ENCODE measurements at regions not wholly inside any gene's neighbourhood (a gene's known extent, or its start where the extent isn't known, plus 50 kb on each side); places are given as distances from the start of the nearest gene placed in this dataset.

DNA sequence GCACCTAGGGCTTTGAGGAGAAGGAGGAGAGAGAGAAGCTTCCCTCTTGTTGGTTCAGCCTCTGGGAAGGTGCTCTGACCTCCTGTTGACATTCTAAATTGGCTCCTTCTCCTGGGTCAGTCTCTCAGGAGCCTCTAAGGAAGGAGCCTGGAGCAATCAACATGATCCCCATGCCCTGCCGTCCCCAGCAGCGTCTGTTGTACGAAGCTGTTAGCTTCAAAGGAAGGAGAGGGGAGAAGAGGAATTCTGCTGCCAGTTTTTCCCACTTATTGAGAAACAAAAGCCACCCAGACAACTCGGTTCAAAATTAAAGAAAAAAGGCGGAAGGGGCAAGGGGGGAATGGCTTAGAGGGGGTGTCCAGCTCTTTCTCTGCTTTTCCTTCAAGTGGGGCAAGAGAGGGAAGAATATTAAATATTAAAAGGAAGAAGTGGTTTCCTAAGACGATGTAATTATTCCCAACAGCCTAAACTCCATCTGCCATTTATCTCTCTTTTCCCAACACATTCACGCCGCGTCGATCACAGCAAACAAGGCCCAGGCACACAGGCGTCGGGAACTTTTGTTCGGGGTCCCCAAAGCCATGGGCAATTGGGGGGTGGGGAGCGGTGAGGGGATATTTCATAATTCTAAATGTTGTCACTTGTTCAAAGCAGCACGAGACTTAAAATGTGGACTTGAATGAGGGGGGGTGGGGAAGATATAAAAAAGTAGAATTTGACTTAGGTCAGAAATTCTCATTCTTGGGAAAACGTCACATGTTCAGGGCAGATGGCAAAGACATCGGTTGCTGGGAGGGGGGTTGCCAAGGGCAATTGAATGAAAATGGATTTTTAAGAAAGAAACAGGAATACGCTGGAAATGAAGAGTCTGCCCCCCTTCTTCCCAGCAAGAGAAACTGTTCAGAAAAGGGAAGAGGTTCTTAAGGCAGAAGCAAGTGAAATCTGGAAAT, 116.8 kb upstream of the CACNA1A start:
- Mint-ChIP-seq H3K4me1 (peaks cover 44% of the 10 kb centered on the region), H3K4me3 (peak overlapping the region; percentile 12; the same call in 1 of the 3 replicates), H3K27me3 (ENCODE audit: insufficient read depth, low read depth, poor library complexity) (peaks cover 12% of the 10 kb centered on the region), H3K36me3 (ENCODE audit: low read depth) (no peaks in the 10 kb centered on the region), H3K27ac (no peak overlapping the region), H3K9me3 (no peaks in the 10 kb centered on the region; the same call in 2 of the 3 replicates)
- ATAC-seq: peak; percentile 61
- Histone ChIP-seq H3K4me1 (ENCODE audit: insufficient read depth) (peaks cover 49% of the 10 kb centered on the region), H4K20me1 (replicated peaks; ENCODE audit: insufficient read depth) (no peaks in the 10 kb centered on the region), H3K4me2 (peak overlapping the region; percentile 49), H3F3A (replicated peaks; ENCODE audit: low read depth) (no peaks in the 10 kb centered on the region), H3K36me3 (ENCODE audit: insufficient read depth) (no peaks in the 10 kb centered on the region), H3K27ac (ENCODE audit: low read depth) (no peak overlapping the region), H3K4me3 (no peak overlapping the region), H3K27me3 (ENCODE audit: insufficient read depth) (no peaks in the 10 kb centered on the region), H3K9me2 (ENCODE audit: insufficient read depth) (no peaks in the 10 kb centered on the region), H3K79me2 (replicated peaks; ENCODE audit: insufficient read depth) (no peaks in the 10 kb centered on the region), H2AFZ (peak overlapping the region; percentile 97)
- TF ChIP-seq ZNF114 (CRISPR knock-in tag; IDR thresholded peaks at IDR 0.05): no peak
- TF ChIP-seq NANOG (IDR thresholded peaks at IDR 0.05; ENCODE audit: borderline replicate concordance): no peak
- no peak for TF ChIP-seq ZNF331 (CRISPR knock-in tag; IDR thresholded peaks at IDR 0.05; ENCODE audit: low read depth)
- no peak for TF ChIP-seq CREB1 (CRISPR knock-in tag; IDR thresholded peaks at IDR 0.05; ENCODE audit: low read depth)
- DNase-seq (ENCODE audit: low spot score): peak; percentile 33

DNA sequence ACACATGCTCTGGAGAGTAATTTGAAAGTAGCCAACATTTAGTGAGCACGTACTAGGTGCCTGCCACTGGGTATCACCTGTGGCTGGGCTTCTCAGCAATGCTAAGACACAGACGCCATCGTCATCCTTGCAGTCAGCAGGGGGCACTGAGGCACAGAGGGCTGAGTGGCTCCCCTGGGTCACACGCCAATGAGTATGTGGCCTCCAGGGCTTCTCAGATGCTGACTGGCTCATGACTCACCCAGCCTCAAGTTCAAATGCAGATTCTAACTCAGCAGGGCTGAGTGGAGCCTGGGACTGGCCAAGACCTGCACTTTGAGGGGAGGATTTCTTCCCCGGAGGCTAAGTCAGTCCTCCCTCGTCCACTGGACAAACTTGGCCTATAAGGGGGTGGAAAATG, 115.1 kb upstream of the CACNA1A start:
- H4K20me1 ChIP-seq (replicated peaks; ENCODE audit: insufficient read depth): no peaks in the 10 kb centered on the region
- no peaks in the 10 kb centered on the region for H3K79me2 ChIP-seq (replicated peaks; ENCODE audit: insufficient read depth)
- ATAC-seq (peak; percentile 79), DNase-seq (ENCODE audit: low spot score) (peak; percentile 67)
- no peak overlapping the region for H3K27ac ChIP-seq (ENCODE audit: low read depth)
- H3K36me3 ChIP-seq (ENCODE audit: insufficient read depth): no peaks in the 10 kb centered on the region
- H3K9me2 ChIP-seq (ENCODE audit: insufficient read depth): no peaks in the 10 kb centered on the region
- Mint-ChIP-seq H3K36me3 (ENCODE audit: low read depth) (no peaks in the 10 kb centered on the region), H3K9me3 (no peaks in the 10 kb centered on the region; the same call in 2 of the 3 replicates), H3K27ac (peak overlapping the region; percentile 12; the same call in 1 of the 2 replicates), H3K4me3 (no peak overlapping the region), H3K27me3 (ENCODE audit: insufficient read depth, low read depth, poor library complexity) (peaks cover 10% of the 10 kb centered on the region), H3K4me1 (peaks cover 44% of the 10 kb centered on the region)
- TF ChIP-seq, protein P1, sequence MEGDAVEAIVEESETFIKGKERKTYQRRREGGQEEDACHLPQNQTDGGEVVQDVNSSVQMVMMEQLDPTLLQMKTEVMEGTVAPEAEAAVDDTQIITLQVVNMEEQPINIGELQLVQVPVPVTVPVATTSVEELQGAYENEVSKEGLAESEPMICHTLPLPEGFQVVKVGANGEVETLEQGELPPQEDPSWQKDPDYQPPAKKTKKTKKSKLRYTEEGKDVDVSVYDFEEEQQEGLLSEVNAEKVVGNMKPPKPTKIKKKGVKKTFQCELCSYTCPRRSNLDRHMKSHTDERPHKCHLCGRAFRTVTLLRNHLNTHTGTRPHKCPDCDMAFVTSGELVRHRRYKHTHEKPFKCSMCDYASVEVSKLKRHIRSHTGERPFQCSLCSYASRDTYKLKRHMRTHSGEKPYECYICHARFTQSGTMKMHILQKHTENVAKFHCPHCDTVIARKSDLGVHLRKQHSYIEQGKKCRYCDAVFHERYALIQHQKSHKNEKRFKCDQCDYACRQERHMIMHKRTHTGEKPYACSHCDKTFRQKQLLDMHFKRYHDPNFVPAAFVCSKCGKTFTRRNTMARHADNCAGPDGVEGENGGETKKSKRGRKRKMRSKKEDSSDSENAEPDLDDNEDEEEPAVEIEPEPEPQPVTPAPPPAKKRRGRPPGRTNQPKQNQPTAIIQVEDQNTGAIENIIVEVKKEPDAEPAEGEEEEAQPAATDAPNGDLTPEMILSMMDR (conservative IDR thresholded peaks at IDR 0.05; ENCODE audit: low read depth in 2 of 2): peak in 1 of 2 experiments; percentile 54; a peak in 2 of 4 replicates
- no peak for TF ChIP-seq REST (IDR thresholded peaks at IDR 0.05; ENCODE audit: unreplicated experiment)
- H3K27me3 ChIP-seq (ENCODE audit: insufficient read depth): no peaks in the 10 kb centered on the region
- no peak overlapping the region for H3K4me3 ChIP-seq
- no peak overlapping the region for H2AFZ ChIP-seq
- peaks cover 49% of the 10 kb centered on the region for H3K4me1 ChIP-seq (ENCODE audit: insufficient read depth)
- no peaks in the 10 kb centered on the region for H3F3A ChIP-seq (replicated peaks; ENCODE audit: low read depth)
- H3K4me2 ChIP-seq: no peak overlapping the region

Data from GM23338 (cell line).